HFFc6 (cell line): ENCODE measurements at regions not wholly inside any gene's neighbourhood (a gene's known extent, or its start where the extent isn't known, plus 50 kb on each side); places are given as distances from the start of the nearest gene placed in this dataset.

Experiments
- DNase-seq: peaks from one replicate; pipeline ENCODE4 v3.0.0-alpha.2; 2018
- H3K27ac Mint-ChIP-seq: 2 replicates; pipeline ENCODE4 v1.8.0; 2020; ENCODE audit warnings: mild to moderate bottlenecking, mixed read lengths
- H3K27me3 Mint-ChIP-seq: 2 replicates; pipeline ENCODE4 v1.8.0; 2021; ENCODE audit warnings: mild to moderate bottlenecking, moderate library complexity, mixed read lengths; ENCODE audit not compliant: insufficient read depth
- H3K36me3 Mint-ChIP-seq: 2 replicates; pipeline ENCODE4 v1.8.0; 2021; ENCODE audit warnings: low read depth, mixed read lengths
- H3K4me1 Mint-ChIP-seq: 2 replicates; pipeline ENCODE4 v1.8.0; 2020; ENCODE audit warnings: low read depth, mixed read lengths
- H3K4me3 Mint-ChIP-seq: 2 replicates; pipeline ENCODE4 v1.8.0; 2020; ENCODE audit warnings: mild to moderate bottlenecking, moderate library complexity, mixed read lengths
- H3K9me3 Mint-ChIP-seq: 2 replicates; pipeline ENCODE4 v1.8.0; 2020; ENCODE audit warnings: mild to moderate bottlenecking, mixed read lengths
- TF ChIP-seq, protein P1 (sequence below): fragments of 200-600 bp; sonication (generic); IDR thresholded peaks from 2 replicates; pipeline ENCODE4 v1.5.0; 2021; ENCODE audit warnings: antibody characterized with exemption, mild to moderate bottlenecking

DNA sequence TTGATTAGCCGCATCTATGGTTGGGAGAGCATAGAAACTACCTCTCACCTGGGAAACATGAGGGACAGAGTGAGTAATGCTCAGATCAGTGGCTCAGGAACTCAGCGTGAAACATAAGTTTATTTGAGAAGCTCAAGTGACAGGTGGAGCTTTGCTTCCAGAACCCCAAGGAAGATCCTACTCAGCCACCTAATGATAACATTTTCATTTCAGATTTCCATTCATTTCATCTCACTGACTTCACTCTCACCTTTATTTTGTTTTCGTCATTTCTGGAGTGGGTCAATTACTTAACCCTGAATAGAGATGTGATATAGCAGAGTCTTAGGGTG lies 145.5 kb upstream of the DUSP10 start:
- Mint-ChIP-seq H3K4me3 (peak overlapping the region; percentile 79), H3K9me3 (no peaks in the 10 kb centered on the region), H3K36me3 (no peaks in the 10 kb centered on the region; the same call in 1 of the 2 replicates), H3K27ac (peak overlapping the region; percentile 93), H3K4me1 (peaks cover 57% of the 10 kb centered on the region), H3K27me3 (peaks cover 3% of the 10 kb centered on the region; the same call in 1 of the 2 replicates)
- TF ChIP-seq, protein P1, sequence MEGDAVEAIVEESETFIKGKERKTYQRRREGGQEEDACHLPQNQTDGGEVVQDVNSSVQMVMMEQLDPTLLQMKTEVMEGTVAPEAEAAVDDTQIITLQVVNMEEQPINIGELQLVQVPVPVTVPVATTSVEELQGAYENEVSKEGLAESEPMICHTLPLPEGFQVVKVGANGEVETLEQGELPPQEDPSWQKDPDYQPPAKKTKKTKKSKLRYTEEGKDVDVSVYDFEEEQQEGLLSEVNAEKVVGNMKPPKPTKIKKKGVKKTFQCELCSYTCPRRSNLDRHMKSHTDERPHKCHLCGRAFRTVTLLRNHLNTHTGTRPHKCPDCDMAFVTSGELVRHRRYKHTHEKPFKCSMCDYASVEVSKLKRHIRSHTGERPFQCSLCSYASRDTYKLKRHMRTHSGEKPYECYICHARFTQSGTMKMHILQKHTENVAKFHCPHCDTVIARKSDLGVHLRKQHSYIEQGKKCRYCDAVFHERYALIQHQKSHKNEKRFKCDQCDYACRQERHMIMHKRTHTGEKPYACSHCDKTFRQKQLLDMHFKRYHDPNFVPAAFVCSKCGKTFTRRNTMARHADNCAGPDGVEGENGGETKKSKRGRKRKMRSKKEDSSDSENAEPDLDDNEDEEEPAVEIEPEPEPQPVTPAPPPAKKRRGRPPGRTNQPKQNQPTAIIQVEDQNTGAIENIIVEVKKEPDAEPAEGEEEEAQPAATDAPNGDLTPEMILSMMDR = no peak
- no peak for DNase-seq

DNA sequence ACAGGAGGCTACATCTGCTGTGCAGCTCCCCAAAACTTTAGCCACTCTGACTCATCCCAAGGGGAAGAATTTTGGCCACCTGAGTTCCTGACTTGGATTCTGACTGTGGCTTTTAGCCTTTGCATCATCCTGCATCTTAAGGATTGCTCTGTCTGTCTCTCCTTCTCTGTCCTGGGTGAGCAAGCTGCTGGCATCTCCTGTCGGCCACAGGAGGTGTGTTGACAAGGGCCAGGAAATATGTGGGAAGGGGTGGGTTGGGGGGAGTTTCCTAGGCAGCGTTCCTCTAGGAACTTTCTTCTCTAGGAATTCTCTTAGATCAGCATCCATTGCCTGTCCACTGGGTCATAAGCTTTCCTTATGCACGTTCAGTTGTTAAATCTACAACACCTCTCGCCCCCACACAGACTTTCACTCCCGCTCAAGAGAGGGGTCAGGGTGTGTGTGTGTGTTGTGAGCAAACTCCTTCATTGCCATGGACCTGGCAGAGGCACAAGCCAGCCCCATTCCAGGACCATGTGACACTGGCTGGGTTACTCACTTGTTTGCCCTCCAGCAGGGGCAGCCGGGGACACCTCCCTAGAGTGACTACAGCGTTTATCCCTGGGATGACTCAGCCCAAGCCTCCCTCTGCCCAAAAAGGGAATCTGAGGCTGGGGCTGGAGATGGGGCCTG lies 145.0 kb upstream of the DUSP10 start:
- peak; percentile 93 for DNase-seq
- Mint-ChIP-seq H3K27ac (peak overlapping the region; percentile 93), H3K9me3 (no peaks in the 10 kb centered on the region), H3K36me3 (no peaks in the 10 kb centered on the region; the same call in 1 of the 2 replicates), H3K27me3 (peaks cover 3% of the 10 kb centered on the region; the same call in 1 of the 2 replicates), H3K4me1 (peaks cover 52% of the 10 kb centered on the region), H3K4me3 (peak overlapping the region; percentile 79)
- TF ChIP-seq, protein P1 = peak; percentile 24; the same call in 1 of the 2 replicates

DNA sequence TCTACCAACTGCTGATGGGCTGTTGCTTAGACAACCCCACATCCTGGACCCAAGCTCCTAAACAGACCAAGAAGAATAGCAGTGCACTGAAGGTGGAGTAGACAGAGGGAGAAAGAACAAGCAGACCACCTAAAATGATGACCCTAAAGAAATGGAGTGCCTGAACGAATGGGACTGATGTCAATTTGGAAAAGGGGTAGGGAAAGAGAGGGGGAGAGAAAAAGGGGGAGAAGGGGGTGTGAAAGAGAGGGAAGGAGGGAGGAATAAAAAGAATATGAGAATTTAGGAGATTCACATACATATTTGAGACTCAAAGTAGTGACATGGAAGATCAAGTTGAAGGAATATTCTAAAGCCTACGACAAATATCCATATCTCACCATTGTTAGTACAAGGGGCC lies 144.4 kb upstream of the DUSP10 start:
- Mint-ChIP-seq H3K27me3 (peaks cover 3% of the 10 kb centered on the region; the same call in 1 of the 2 replicates), H3K4me3 (peak overlapping the region; percentile 79), H3K36me3 (no peaks in the 10 kb centered on the region; the same call in 1 of the 2 replicates), H3K9me3 (no peaks in the 10 kb centered on the region), H3K27ac (peak overlapping the region; percentile 93), H3K4me1 (peaks cover 48% of the 10 kb centered on the region)
- DNase-seq = no peak
- TF ChIP-seq, protein P1 = no peak

GRCh38 chr1:221884821-221885220 lies 142.9 kb upstream of the DUSP10 start:
- peaks cover 3% of the 10 kb centered on the region; the same call in 1 of the 2 replicates for H3K27me3 Mint-ChIP-seq
- H3K36me3 Mint-ChIP-seq = no peaks in the 10 kb centered on the region
- H3K9me3 Mint-ChIP-seq = no peaks in the 10 kb centered on the region
- H3K4me1 Mint-ChIP-seq = peaks cover 51% of the 10 kb centered on the region
- no peak overlapping the region for H3K4me3 Mint-ChIP-seq
- no peak for DNase-seq
- TF ChIP-seq, protein P1 = no peak
- H3K27ac Mint-ChIP-seq = no peak overlapping the region

- Mint-ChIP-seq H3K9me3 (no peaks in the 10 kb centered on the region), H3K4me3 (no peak overlapping the region), H3K4me1 (peaks cover 66% of the 10 kb centered on the region), H3K27ac (no peak overlapping the region), H3K27me3 (peaks cover 2% of the 10 kb centered on the region), H3K36me3 (no peaks in the 10 kb centered on the region)
- TF ChIP-seq, protein P1 = no peak
- no peak for DNase-seq
Observed at GRCh38 chr1:221881805-221882581, 140.1 kb upstream of the DUSP10 start.
